Endothelial cell of hepatic sinusoid (primary cell): ENCODE measurements at regions not wholly inside any gene's neighbourhood (a gene's known extent, or its start where the extent isn't known, plus 50 kb on each side); places are given as distances from the start of the nearest gene placed in this dataset.

ENCODE experiments used
- in situ Hi-C: cut with HindIII; loops from 2 replicates; pipeline ENCODE4 v1.10.0; 2017; ENCODE audit warnings: low sequenced_read_pairs

GRCh38 chr2:164039270-164039669 lies 303.5 kb upstream of the FIGN start:
- in situ Hi-C loops: no loop called here

- in situ Hi-C loops: no loop called here
These were observed 297.2 kb upstream of the FIGN start for GRCh38 chr2:164032995-164033394.

- in situ Hi-C loops: no loop called here
These were observed 294.8 kb upstream of the FIGN start for GRCh38 chr2:164030623-164031022.

- in situ Hi-C loops: no loop called here
These were observed 293.2 kb upstream of the FIGN start for GRCh38 chr2:164028814-164029534.

- in situ Hi-C loops: no loop called here
These were observed 288.6 kb upstream of the FIGN start for GRCh38 chr2:164024396-164024795.

GRCh38 chr2:164023896-164024295 lies 288.1 kb upstream of the FIGN start:
- in situ Hi-C loops: no loop called here

- in situ Hi-C loops: no loop called here
These were observed 279.7 kb upstream of the FIGN start for GRCh38 chr2:164015328-164016123.

- in situ Hi-C loops: no loop called here
These were observed 279.0 kb upstream of the FIGN start for GRCh38 chr2:164014791-164015190.

- in situ Hi-C loops: no loop called here
These were observed 278.4 kb upstream of the FIGN start for GRCh38 chr2:164014068-164014731.

GRCh38 chr2:164012581-164012980 lies 276.8 kb upstream of the FIGN start:
- in situ Hi-C loops: no loop called here

GRCh38 chr2:164009756-164010337 lies 274.0 kb upstream of the FIGN start:
- in situ Hi-C loops: no loop called here

GRCh38 chr2:164008752-164009151 lies 272.9 kb upstream of the FIGN start:
- in situ Hi-C loops: no loop called here

GRCh38 chr2:164006704-164007103 lies 270.9 kb upstream of the FIGN start:
- in situ Hi-C loops: no loop called here

- in situ Hi-C loops: no loop called here
These were observed 264.4 kb upstream of the FIGN start for GRCh38 chr2:164000176-164000575.

- in situ Hi-C loops: no loop called here
These were observed 261.7 kb upstream of the FIGN start for GRCh38 chr2:163997466-163997865.

- in situ Hi-C loops: no loop called here
These were observed 254.7 kb upstream of the FIGN start for GRCh38 chr2:163990541-163990940.

- in situ Hi-C loops: no loop called here
These were observed 254.3 kb upstream of the FIGN start for GRCh38 chr2:163990101-163990500.

- in situ Hi-C loops: no loop called here
These were observed 251.6 kb upstream of the FIGN start for GRCh38 chr2:163987175-163987940.

- in situ Hi-C loops: no loop called here
These were observed 249.2 kb upstream of the FIGN start for GRCh38 chr2:163984986-163985385.

GRCh38 chr2:163983911-163984310 lies 248.1 kb upstream of the FIGN start:
- in situ Hi-C loops: no loop called here

- in situ Hi-C loops: no loop called here
These were observed 247.1 kb upstream of the FIGN start for GRCh38 chr2:163982938-163983337.
